Mesenchymal stem cell (in vitro differentiated cells and primary cell): ENCODE measurements at regions not wholly inside any gene's neighbourhood (a gene's known extent, or its start where the extent isn't known, plus 50 kb on each side); places are given as distances from the start of the nearest gene placed in this dataset.
"Not testable (repeated sequence)": the region's sequence is repeated elsewhere in the genome, so short reads cannot be mapped to it uniquely, and the experiment has no call there.

Experiments
- DNase-seq: peaks from one replicate; pipeline ENCODE4 v3.0.0-alpha.2; 2013
- H2AFZ ChIP-seq: one replicate; pipeline ENCODE4 v1.6.1; 2013; ENCODE audit warnings: low read depth, mild to moderate bottlenecking, control low read depth, inconsistent platforms, low read length, moderate library complexity
- H2AK5ac ChIP-seq: 2 replicates; pipeline ENCODE4 v1.6.1; 2013; ENCODE audit warnings: low read length, moderate library complexity, mild to moderate bottlenecking, inconsistent platforms; ENCODE audit not compliant: severe bottlenecking
- H2BK120ac ChIP-seq: one replicate; pipeline ENCODE4 v1.6.1; 2013; ENCODE audit warnings: low read depth, mild to moderate bottlenecking, inconsistent platforms, low read length, moderate library complexity
- H2BK12ac ChIP-seq, 2 experiments: one replicate each; pipeline ENCODE4 v1.6.1; 2013; ENCODE audit warnings: inconsistent platforms in 2 of 2, low read length in 2 of 2, mild to moderate bottlenecking in 2 of 2, moderate library complexity in 2 of 2, control low read depth in 1 of 2
- H2BK15ac ChIP-seq: one replicate; pipeline ENCODE4 v1.6.1; 2013; ENCODE audit warnings: mild to moderate bottlenecking, low read depth, inconsistent platforms; ENCODE audit not compliant: poor library complexity, severe bottlenecking
- H2BK5ac ChIP-seq: 2 replicates; pipeline ENCODE4 v1.6.1; 2013; ENCODE audit warnings: low read depth, mild to moderate bottlenecking, low read length, control low read depth, inconsistent platforms; ENCODE audit not compliant: poor library complexity, severe bottlenecking
- H3K14ac ChIP-seq, 2 experiments: one replicate each; pipeline ENCODE4 v1.6.1; 2013; ENCODE audit warnings: inconsistent platforms in 2 of 2, low read length in 2 of 2, control low read depth in 1 of 2, mild to moderate bottlenecking in 1 of 2, moderate library complexity in 1 of 2
- H3K18ac ChIP-seq, 2 experiments: one replicate each; pipeline ENCODE4 v1.6.1; 2013; ENCODE audit warnings: inconsistent platforms in 2 of 2, low read length in 2 of 2, control low read depth in 1 of 2, low read depth in 1 of 2, mild to moderate bottlenecking in 1 of 2
- H3K23ac ChIP-seq, 2 experiments: one replicate each; pipeline ENCODE4 v1.6.1; 2013; ENCODE audit warnings: inconsistent platforms in 2 of 2, low read length in 2 of 2, mild to moderate bottlenecking in 2 of 2, moderate library complexity in 2 of 2, control low read depth in 1 of 2
- H3K27ac ChIP-seq: 2 replicates; pipeline ENCODE4 v1.5.1; 2013; ENCODE audit warnings: mild to moderate bottlenecking, moderate library complexity, low read length, control low read depth, inconsistent platforms; ENCODE audit not compliant: poor library complexity, severe bottlenecking
- H3K27me3 ChIP-seq, 2 experiments: 2 replicates each; pipeline versions ENCODE4 v1.6.1 to v1.7.0; 2013; ENCODE audit warnings: low read length in 2 of 2, mild to moderate bottlenecking in 2 of 2, moderate library complexity in 2 of 2, control low read depth in 1 of 2, inconsistent platforms in 1 of 2; ENCODE audit not compliant: control insufficient read depth in 1 of 2, insufficient read depth in 1 of 2
- H3K36me3 ChIP-seq, 2 experiments: 2 replicates each; pipeline versions ENCODE4 v1.6.1 to v1.7.0; 2013; ENCODE audit warnings: low read length in 2 of 2, control low read depth in 1 of 2, inconsistent platforms in 1 of 2, low read depth in 1 of 2, mild to moderate bottlenecking in 1 of 2; ENCODE audit not compliant: insufficient read depth in 2 of 2, control insufficient read depth in 1 of 2
- H3K4ac ChIP-seq, 2 experiments: one replicate each; pipeline ENCODE4 v1.6.1; 2013; ENCODE audit warnings: inconsistent platforms in 2 of 2, low read length in 2 of 2, mild to moderate bottlenecking in 2 of 2, moderate library complexity in 2 of 2, control low read depth in 1 of 2, low read depth in 1 of 2
- H3K4me1 ChIP-seq: 2 replicates; pipeline ENCODE4 v1.6.1; 2013; ENCODE audit warnings: low read depth, low read length, control low read depth; ENCODE audit not compliant: control insufficient read depth, insufficient read depth
- H3K4me2 ChIP-seq: 2 replicates; pipeline ENCODE4 v1.6.1; 2013; ENCODE audit warnings: low read length, mild to moderate bottlenecking, inconsistent platforms; ENCODE audit not compliant: poor library complexity, severe bottlenecking
- H3K4me3 ChIP-seq, 2 experiments: 2 replicates each; pipeline versions ENCODE4 v1.5.1 to v1.7.0; 2013; ENCODE audit warnings: low read length in 2 of 2, mild to moderate bottlenecking in 2 of 2, control low read depth in 1 of 2, low read depth in 1 of 2; ENCODE audit not compliant: insufficient read depth in 1 of 2
- H3K79me1 ChIP-seq: replicated peaks from 2 replicates; pipeline ENCODE4 v1.6.1; 2013; ENCODE audit warnings: mild to moderate bottlenecking, control low read depth, low read length, inconsistent platforms; ENCODE audit not compliant: poor library complexity, severe bottlenecking
- H3K9ac ChIP-seq: 2 replicates; pipeline ENCODE4 v1.7.0; 2013; ENCODE audit warnings: mild to moderate bottlenecking, low read length, moderate library complexity
- H3K9me3 ChIP-seq: 2 replicates; pipeline ENCODE4 v1.7.0; 2013; ENCODE audit warnings: mild to moderate bottlenecking, low read length; ENCODE audit not compliant: control insufficient read depth
- H4K8ac ChIP-seq: one replicate; pipeline ENCODE4 v1.6.1; 2013; ENCODE audit warnings: inconsistent platforms, mild to moderate bottlenecking, low read length, moderate library complexity
- H4K91ac ChIP-seq: one replicate; pipeline ENCODE4 v1.6.1; 2013; ENCODE audit warnings: mild to moderate bottlenecking, low read length, inconsistent platforms
- WGBS: methylation state at CpG from one replicate; pipeline ENCODE4 v1.1.7; 2013; ENCODE audit warnings: mixed read lengths; 5-methylcytosine and 5-hydroxymethylcytosine counted together

DNA sequence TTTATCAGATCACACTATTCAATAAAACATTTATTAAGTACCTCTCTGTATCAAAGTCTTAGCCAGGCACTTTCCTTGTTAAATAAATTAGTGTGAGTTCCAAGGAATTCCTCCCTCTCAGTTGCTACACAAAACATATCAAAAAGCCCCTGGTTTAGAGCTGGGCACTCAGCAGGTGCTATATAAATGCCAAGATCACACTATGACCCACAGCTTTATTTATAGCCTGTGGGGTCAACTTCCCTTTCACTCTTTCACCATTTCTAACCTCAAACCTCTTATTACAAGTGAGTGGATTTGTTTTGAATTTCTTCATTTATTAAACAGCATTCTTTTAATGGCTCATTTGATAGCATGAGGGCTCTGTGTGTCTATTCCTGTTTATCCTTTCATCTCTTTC is 112.6 kb upstream of the MPHOSPH6 start:
- no peak overlapping the region for H3K4me2 ChIP-seq
- no peak overlapping the region for H3K14ac ChIP-seq
- no peak overlapping the region for H2BK15ac ChIP-seq
- H3K4me3 ChIP-seq: no peak overlapping the region
- H2BK5ac ChIP-seq: no peak overlapping the region
- H3K27me3 ChIP-seq: peaks cover 13% of the 10 kb centered on the region in 2 experiments
- no peak overlapping the region for H3K23ac ChIP-seq
- H3K18ac ChIP-seq: no peak overlapping the region
- H3K9ac ChIP-seq: no peak overlapping the region
- H3K27ac ChIP-seq: no peak overlapping the region
- no peaks in the 10 kb centered on the region for H3K4me1 ChIP-seq
- H2AFZ ChIP-seq: no peak overlapping the region
- no peak overlapping the region for H4K8ac ChIP-seq
- H2BK12ac ChIP-seq: no peak overlapping the region
- no peaks in the 10 kb centered on the region for H3K79me1 ChIP-seq
- no peaks in the 10 kb centered on the region for H3K36me3 ChIP-seq
- H2BK120ac ChIP-seq: no peak overlapping the region
- H3K4ac ChIP-seq: no peak overlapping the region
- no peak overlapping the region for H4K91ac ChIP-seq
- DNase-seq: no peak
- no peaks in the 10 kb centered on the region for H3K9me3 ChIP-seq
- H2AK5ac ChIP-seq: no peak overlapping the region

DNA sequence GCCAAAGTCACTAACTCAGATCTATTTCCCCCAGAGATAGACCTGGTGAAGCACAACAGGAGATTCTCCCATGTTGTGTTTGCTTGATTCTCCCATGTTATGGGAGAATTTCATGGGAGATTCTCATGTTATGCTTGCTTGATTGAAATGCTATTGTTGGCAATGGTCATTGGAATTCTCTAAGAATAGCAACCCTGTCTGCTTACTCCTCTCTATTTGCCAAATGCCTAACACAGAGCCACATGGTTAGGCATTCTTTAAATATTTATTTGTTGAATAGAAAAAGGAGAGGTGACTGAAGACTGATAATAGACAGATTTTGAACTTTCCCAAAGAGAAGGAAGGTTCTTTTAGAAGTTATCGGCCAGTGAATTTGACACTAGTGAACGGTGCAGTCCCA is 111.5 kb upstream of the MPHOSPH6 start:
- Histone ChIP-seq H2BK15ac (no peak overlapping the region), H3K79me1 (no peaks in the 10 kb centered on the region), H2BK5ac (no peak overlapping the region), H3K27ac (no peak overlapping the region), H4K8ac (no peak overlapping the region), H3K4me3 (no peak overlapping the region), H3K4me1 (no peaks in the 10 kb centered on the region), H2BK12ac (no peak overlapping the region), H3K27me3 (peaks cover 7 to 12% of the 10 kb centered on the region in 2 experiments), H3K36me3 (no peaks in the 10 kb centered on the region), H3K14ac (no peak overlapping the region), H2AK5ac (no peak overlapping the region), H3K9me3 (no peaks in the 10 kb centered on the region), H2AFZ (no peak overlapping the region), H3K9ac (no peak overlapping the region), H3K23ac (no peak overlapping the region), H3K4me2 (no peak overlapping the region), H3K4ac (no peak overlapping the region), H4K91ac (no peak overlapping the region), H2BK120ac (no peak overlapping the region), H3K18ac (no peak overlapping the region)
- no peak for DNase-seq
- WGBS: 73% methylated on average over 2 of the region's 2 CpGs

DNA sequence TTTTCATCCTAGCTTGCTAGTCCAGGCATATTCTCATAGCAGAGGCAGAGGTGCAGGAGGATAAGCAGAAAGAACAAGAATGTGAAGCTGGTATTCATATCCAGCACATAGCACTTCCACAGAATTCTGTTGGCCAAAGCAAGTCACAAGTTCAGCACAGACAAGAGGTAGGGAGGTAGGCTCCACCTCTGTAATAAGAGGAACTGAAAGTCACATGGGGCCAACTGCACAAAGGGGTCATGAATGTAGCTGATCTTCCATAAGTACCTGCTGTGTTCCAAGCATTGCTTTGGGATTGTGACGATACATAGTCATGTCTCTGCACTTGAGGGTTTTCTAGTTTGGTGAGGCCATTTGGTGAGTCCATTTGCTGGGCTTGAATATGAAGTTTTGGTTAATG is 110.8 kb upstream of the MPHOSPH6 start:
- DNase-seq: no peak
- WGBS: 75% methylated on average over 1 of the region's 1 CpG

DNA sequence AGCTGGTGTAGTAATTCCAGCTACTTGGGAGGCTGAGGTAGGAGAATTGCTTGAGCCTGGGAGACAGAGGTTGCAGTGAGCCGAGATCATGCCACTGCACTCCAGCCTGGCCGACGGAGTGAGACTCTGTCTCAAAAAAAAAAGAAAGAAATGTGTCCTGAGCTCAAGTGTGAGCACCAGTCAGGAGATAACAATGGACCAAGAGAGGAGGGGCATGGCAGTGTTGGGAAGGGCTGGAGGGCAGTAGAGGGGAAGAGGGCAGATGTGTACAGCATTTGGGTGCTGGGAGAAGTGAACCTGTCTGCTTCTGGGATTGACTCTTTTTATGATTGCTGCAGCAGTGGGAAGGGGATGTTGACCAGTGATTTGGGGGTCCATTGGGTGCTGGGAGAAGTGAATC is 105.3 kb upstream of the MPHOSPH6 start:
- H2AK5ac ChIP-seq, H3K9ac ChIP-seq, H3K36me3 ChIP-seq, H3K4ac ChIP-seq, H2AFZ ChIP-seq, H3K9me3 ChIP-seq, H3K4me3 ChIP-seq, H3K4me2 ChIP-seq, H3K14ac ChIP-seq, H3K18ac ChIP-seq, H3K4me1 ChIP-seq, H2BK120ac ChIP-seq, H2BK15ac ChIP-seq, H3K23ac ChIP-seq, H4K91ac ChIP-seq, H3K27ac ChIP-seq, H4K8ac ChIP-seq, H2BK5ac ChIP-seq, H3K79me1 ChIP-seq, H2BK12ac ChIP-seq, DNase-seq: not testable (repeated sequence)
- 81% methylated on average over 3 of the region's 3 CpGs for WGBS
- peaks cover 0 to 11% of the 10 kb centered on the region in 2 experiments for H3K27me3 ChIP-seq

More for the DNA sequence above, 110.8 kb upstream of the MPHOSPH6 start:
- Histone ChIP-seq H2AFZ (no peak overlapping the region), H3K9me3 (no peaks in the 10 kb centered on the region), H4K8ac (no peak overlapping the region), H2BK120ac (no peak overlapping the region), H3K27ac (no peak overlapping the region), H3K27me3 (peaks cover 7 to 12% of the 10 kb centered on the region in 2 experiments), H3K9ac (no peak overlapping the region), H2BK12ac (no peak overlapping the region), H3K4me2 (no peak overlapping the region), H3K4ac (no peak overlapping the region), H3K79me1 (no peaks in the 10 kb centered on the region), H3K4me1 (no peaks in the 10 kb centered on the region), H2BK5ac (no peak overlapping the region), H3K18ac (no peak overlapping the region), H3K4me3 (no peak overlapping the region), H3K14ac (no peak overlapping the region), H2BK15ac (no peak overlapping the region), H3K23ac (no peak overlapping the region), H3K36me3 (no peaks in the 10 kb centered on the region), H2AK5ac (no peak overlapping the region), H4K91ac (no peak overlapping the region)
